Jurkat, Clone E6-1 (cell line): ENCODE measurements at regions not wholly inside any gene's neighbourhood (a gene's known extent, or its start where the extent isn't known, plus 50 kb on each side); places are given as distances from the start of the nearest gene placed in this dataset.
"Not testable (repeated sequence)": the region's sequence is repeated elsewhere in the genome, so short reads cannot be mapped to it uniquely, and the experiment has no call there.

Experiments used
- DNase-seq: peaks from one replicate; pipeline ENCODE4 v3.0.0-alpha.2; 2011; ENCODE audit warnings: low read depth, low spot score
- H3K4me3 ChIP-seq: 2 replicates; pipeline ENCODE4 v1.5.1; 2011; ENCODE audit warnings: mild to moderate bottlenecking, low read length, control low read depth, moderate library complexity

DNA sequence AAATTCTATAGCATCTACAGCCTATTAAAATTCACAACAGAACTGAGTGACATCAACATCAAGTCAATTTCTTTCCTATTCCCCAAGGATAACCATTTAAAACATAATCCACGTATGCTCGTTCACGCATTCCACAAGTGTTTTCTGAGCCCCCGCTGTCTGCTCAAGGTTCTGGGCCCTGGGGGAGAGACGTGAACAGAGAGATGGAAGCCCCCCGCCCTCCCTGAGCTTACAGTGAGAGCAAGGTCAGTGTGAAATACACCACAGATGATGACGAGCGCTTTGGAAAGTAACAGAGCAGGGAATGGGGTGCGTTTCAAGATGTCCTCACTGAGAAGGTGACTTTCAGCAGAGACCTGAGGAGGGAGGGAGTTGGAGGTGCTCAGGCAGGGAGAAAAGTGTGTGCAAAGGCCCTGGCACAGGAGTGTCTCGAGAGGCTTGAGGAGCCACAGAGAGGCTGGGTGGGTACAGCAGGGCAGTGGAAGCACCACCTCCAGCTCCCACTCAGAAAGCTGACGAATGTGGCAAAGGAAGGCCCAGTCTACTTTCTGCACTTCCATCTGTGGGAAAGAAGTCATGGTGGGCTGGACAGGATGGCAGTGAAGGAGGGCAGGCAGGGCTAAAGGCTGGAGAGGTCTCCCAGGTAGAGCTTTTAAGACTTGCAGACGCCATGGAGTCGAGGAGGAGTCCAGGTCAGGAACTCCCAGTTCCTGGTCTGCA is 88.3 kb downstream of the DLL1 start:
- no peak overlapping the region for H3K4me3 ChIP-seq
- DNase-seq = no peak

DNA sequence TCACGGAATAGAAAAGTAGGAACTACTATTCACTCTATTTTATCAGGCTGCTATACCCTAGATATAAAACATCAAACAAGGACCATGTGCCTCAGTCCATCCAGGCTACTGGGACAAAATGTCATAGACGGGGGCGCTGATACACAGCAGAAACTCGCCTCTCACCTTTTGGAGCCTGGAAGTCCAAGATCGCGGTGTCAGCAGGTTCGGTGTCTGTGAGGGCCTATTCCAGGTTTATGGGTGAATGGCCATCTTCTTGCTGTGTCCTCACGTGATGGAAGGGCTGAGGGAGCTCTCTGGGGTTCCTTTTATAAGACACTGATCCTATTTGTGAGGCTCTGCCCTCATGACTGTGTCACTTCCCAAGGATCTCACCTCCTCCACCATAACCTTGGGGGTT is 89.5 kb downstream of the DLL1 start:
- no peak overlapping the region for H3K4me3 ChIP-seq
- DNase-seq = no peak

DNA sequence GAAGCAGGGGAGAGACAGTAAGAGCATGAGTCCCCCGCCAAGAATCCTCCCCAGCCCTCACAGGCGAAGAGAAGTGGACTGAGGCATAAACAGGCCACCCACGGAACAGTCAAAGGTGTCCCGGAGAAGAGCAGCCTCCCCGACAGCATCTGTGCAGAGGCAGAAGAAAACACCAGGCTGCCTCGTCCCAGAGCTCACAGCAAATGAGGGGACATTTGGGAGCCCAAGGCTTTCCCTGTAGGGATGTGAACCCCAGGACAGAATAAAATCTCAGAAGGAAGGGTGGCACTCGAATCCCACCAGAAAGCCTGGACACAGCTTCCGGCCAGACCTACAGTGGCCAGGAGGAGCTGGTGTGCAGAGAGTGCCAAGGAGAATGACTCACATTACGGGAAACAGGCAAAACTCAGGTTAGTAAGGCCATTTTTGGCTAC is 90.4 kb downstream of the DLL1 start:
- no peak for DNase-seq
- no peak overlapping the region for H3K4me3 ChIP-seq

DNA sequence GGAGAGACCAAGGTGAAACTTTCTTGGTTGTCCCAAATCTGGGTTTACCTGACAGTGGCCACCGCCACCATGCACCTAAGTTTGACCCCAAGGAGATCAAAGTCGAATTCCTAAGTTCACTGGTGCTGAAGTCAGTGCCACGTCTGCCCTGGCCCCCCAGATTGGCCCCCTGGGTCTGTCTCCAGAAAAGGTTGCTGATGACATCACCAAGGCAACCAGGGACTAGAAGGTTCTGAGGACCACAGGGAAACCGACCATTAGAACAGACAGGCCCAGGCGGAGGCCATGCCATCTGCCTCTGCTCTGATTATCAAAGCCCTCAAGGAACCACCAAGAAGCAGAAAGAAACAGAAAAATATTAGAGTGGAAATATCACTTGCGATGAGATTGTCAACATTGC is 91.2 kb downstream of the DLL1 start:
- no peak for DNase-seq
- no peak overlapping the region for H3K4me3 ChIP-seq

DNA sequence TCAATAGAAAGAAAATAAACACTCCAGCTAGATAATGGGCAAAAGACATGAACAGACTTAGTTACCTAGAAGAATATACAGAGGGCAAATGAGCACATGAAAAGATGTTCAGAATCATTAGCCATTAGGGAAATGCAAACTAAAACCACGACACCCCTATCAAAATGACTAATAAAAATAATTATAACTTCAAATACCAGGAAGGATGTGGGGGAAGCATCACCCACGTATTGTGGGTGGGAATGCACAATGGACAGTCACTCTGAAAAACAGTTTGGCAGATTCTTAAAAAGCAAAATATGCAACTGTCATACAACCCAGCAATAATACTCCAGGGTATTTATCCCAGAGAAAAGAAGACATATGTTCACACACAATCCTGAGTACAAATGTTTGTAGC is 92.6 kb downstream of the DLL1 start:
- H3K4me3 ChIP-seq = no peak overlapping the region
- DNase-seq = no peak

DNA sequence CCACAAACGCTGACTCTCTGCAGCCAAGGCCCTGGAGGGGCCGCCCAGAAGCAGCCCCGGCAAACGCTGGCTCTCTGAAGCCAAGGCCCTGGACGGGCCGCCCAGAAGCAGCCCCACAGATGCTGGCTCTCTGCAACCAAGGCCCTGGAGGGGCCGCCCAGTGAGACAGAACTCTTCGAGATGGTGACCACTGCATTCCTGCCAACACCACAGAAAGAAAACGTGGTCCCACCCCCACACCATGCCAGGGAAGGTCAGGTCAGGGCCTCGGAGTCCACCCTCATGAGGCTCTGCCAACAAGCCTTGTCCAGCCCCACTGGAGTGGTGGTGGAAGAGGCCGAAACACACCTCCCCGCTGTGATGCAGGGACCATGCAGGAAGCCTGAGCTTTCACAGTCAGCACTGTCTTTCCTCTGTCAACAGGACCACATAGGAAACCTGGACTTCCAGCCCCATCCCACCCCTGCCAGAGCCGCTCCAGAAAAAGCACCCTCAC is 97.5 kb downstream of the DLL1 start:
- no peak overlapping the region for H3K4me3 ChIP-seq
- no peak for DNase-seq

DNA sequence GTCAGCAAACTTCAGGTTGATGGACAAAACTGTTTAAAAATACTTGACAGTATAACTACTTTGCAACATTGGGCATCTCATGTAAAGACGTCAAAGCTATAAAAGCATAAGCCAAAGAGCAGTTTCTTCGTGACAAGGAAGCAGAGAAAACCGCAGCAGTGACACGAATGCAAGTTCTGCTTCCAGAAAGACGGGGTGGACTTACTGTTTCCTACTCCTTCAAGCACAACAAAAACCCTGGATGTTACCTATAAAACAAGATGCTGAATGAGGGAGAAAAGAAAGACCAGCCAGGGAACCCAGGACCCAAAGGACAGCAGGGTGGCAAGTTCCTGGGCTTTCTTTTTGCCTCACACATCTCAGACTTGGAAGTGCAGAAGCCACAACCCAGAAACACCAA is 98.0 kb downstream of the DLL1 start:
- no peak for DNase-seq
- H3K4me3 ChIP-seq = no peak overlapping the region

DNA sequence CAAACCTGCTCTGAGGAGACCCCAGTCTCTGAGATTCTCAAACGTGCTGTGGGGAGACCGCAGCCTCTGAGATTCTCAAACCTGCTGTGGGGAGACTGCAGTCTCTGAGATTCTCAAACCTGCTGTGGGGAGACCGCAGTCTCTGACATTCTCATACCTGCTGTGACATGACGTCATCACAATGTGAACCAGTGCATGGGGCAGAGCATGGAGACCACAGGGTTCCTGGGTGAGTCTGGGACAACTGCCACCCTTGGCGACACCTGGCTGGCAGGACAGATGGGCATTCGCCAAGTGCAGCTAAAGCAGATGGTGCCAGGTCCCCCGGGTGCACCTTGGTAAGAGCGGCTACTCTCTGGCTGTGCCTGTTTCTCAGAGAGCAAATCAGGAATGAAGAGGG is 98.8 kb downstream of the DLL1 start:
- not testable (repeated sequence) for DNase-seq, H3K4me3 ChIP-seq

DNA sequence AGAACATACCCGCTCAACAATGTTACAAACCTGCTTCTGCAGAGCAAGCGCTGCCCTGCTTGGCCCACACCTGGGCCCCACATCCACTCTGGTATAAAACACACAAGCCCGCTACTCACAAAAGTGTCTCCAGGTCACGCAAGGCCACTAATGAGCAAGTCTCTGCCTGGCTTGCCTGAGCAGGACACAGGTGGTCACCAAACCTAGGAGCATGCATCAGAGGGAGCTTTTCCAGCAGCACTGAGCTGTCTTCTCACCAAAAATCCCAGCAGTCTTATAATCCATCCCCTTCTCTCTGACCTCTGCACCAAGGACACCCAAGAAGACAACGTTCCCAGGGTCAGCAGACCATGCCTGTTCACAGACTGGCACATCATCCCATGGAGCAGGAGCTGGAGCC is 100.8 kb downstream of the DLL1 start:
- no peak overlapping the region for H3K4me3 ChIP-seq
- no peak for DNase-seq

DNA sequence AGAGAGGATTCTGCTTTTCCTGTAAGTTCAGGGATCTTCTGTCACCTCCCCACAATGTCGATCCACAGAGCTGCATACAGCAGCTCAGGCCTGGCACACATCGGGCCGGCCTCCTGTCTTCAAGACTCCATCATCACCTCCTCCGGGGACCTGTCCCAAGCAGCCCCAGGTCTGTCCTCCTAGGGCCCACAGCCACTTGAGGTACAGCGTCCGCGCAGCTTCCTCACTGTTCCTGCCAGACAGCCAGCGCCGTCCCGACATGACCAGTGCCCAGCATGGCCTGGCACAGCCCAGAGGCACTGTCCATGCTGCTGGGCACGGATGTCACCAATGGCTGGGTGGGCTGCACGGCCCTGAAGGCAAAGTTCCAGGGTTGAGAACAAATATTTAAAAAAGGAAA is 101.6 kb downstream of the DLL1 start:
- no peak overlapping the region for H3K4me3 ChIP-seq
- no peak for DNase-seq

DNA sequence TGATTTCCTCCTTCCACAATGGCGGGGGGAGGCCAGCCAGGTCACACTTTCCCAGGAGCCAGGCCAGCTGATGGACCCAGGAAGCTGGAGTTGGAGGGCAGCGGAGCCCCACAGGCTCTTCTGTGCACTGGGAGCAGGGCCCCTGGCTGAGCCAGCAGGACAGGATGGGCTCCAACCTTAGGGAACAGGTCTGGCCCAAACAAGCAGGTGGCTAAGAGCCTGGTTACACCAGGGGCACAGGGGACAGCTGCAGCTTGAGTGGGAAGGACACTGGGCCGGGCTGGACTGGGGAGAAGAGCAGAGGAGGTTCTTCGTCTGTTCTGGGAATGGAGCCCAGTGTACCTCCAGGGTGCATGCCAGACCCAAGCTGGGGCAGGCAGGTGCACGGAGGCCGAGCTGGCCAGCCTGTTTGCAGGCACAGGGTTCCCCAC is 102.3 kb downstream of the DLL1 start:
- H3K4me3 ChIP-seq = no peak overlapping the region
- DNase-seq = no peak

DNA sequence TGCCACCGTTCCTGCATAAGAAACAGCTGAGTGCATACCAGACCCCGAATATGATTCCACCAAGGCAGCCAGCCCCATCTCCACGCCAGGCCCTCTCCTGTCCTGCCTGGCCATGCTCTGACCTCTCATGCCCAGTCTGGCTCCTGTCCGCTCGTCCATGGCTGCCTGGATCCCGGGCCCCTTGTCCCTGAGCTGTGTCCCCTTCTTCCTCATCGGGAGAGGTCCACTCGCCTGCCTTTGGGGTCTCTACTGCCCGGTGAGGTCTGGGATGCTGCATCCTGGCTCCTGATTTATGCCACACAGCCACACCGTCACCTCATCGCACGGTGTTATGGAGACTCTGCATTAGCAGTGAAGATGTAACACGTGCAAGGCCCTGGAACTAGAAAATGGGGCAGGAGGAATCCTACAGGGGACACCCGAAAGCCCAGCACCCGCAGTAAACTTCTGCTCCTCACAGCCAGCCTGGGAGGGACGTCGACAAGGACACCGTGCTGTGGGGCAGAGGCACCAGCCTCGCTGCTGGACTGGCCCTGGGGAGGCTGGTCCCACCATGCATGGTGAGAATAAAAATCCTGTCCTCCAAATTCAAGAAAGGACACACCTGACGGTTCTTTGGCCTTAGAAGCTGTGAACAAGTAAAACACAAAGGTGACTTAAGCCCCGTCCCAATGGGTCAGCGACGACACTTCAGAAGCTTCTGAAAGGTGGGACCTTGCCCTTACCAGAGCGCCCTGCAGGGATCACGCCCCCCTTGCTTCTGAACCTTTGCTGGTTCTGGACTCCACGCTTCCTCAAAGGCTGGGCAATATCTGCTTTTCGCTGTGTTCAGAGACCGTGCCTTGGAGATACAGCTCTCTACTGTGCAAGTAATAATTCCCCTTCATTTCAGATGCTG is 103.0 kb downstream of the DLL1 start:
- no peak for DNase-seq
- no peak overlapping the region for H3K4me3 ChIP-seq

DNA sequence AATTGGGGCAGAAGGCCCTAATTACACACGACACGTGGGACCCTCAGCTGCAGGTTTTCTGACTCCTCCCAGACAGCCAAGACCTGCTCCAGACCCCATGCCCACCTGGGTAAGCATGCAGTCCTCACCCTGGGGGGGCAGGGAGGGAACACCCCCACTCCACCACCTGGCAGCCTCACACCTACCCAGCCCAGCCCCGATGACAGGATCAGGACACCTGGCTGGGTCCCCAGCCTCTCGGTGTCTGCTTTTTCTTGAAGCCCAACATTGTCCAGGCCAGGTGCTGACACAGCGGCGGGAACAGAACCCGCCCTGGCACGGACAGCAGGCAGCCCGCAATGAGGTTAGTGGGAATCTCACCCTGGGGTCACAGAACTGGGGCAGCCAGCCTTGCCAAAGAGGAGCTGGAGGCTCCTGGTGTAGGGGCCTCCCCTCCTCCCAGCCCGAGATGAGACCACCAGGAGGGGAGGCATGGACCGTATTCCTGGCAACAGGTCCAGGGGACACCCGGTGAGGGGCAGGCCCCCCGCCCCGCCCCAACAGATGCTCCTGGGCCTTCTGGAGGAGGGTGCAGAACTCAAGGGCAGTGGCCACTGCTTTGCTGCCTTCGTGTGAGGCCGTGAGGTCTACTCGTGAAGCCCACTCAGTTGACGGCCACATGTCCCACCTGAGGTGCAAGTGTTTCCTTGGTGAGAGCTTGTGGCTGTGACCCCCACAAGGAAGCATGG is 103.8 kb downstream of the DLL1 start:
- DNase-seq = no peak
- no peak overlapping the region for H3K4me3 ChIP-seq

DNA sequence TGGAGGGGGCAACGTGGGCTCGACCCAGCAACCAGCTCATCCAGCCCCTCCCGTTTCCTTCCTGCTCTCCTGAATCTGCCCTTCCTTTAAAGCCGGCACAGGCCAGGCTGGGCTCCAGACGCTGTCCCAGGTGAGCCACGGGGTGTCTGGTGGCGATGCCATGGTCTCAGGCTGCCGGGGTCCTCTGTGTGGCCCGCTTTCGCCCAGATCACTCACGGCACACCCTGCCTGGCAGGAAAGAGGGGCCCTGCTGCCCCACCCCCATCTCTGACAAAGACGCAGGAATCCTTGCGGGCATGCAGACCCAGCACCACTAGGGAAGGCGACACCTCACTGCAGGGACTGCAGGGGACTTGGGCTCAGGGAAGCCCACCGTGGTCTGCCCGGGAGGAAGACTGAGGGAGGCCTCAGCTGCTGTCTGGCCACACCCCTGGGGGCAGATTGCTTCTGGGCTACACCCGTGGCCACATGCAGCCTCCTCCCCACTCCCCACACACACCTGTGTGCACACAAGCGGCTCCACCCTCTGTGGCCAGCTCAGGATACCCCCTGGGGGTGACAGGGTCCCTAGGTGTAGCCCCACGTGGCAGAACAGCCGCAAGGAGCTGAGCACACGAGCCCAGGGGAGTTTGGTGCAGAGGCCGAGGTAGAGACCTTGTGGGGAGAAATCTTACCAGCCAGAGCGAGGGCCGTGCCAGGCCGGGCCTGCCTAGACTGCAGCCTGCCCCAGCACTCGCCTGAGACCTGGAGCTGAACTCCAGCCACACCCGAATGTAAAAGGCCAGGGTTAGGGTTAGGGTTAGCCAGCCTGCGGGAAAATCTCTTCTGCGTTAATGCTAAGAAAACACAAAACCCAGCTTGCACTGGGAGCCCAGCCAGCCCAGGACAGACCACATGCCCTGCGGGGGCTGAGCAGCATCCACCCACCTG is 104.6 kb downstream of the DLL1 start:
- DNase-seq = no peak
- no peak overlapping the region for H3K4me3 ChIP-seq

DNA sequence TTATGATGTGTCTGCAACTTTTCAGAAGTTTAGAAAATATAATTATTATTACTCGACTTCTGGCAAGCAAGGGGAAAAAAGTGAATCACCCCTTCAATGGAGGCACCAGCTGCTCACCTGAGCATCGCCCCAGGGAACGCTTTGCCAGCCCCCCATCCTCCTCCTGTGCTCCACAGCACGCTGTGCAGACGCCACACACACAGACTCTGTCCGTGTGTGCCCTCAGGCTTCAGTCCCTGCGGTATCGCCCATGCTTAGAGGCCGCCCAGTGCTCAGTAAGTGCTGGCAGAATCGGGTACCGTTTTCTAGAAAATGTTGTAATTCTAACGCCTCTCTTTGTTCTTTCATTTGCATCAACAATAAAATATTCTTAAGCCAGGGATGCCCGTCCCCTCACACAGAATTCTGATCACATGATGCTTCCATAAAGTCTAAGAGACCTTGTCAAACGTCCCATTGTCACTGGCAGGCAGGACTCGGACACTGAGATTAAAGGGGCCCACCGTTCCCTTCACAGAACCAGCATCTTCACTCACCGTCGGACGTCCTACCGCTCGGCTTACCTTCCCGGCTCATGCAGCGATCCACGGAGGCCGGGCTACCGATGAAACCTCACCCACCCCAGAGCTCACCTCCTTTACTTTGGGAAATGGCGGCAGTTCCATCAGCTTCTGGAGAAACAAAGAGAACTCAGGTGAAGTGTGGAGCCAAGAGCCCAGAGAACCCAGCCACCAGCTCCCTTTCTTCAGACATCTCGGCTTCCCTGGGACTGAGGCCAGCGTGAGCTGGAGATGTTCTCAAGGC is 105.5 kb downstream of the DLL1 start:
- H3K4me3 ChIP-seq = no peak overlapping the region
- no peak for DNase-seq

DNA sequence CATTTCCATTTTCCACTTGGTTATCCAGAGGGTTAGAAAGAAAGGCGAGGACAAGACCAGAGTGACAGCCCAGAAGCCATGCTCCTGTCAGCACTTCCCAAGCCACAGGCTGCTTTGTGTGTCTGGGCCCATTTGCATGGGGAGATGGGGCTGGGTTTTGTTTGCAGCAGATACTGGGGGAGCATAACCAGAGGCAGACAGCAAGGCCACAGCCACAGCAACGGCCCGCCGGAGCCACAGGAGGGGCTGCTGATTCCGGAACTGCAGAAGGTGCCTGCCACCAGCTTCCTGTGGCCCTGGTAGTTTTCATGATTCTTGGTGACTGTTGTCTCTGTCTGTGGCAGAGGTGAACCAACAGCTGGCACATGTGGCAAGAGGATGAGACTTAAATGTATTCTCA is 106.6 kb downstream of the DLL1 start:
- peak; percentile 38 for DNase-seq
- no peak overlapping the region for H3K4me3 ChIP-seq

DNA sequence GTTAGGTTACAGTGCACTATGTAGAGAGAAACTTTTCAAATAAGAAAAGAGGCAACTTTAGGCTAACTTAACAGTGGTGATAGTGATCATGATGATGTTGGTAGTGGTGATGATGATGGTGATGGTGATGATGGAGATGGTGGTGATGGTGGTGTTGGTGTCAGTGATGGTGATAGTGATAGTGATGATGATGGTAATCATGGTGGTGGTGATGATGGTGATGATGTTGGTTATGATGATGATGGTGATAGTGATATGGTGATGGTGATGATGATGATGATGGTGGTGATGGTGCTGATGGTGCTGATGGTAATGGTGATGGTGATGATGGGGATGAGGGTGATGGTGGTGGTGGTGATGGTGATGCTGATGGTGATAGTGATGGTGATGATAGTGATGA is 107.4 kb downstream of the DLL1 start:
- no peak overlapping the region for H3K4me3 ChIP-seq
- no peak for DNase-seq

DNA sequence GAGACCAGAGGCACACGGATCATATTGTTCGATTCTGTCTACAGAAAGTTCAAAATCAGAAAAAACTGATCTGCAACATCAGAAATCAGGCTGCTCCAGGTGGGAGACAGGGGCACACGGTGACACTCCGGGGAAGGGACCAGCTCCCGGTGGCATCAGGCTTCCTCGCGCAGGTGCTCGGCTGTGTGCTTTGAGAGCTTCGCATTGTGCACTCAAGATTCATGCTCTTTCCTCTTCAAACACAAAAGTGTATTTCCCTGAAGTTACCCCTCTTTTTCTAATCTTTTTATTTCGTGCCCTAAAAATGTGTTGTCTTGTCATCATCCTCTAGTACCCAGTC is 108.1 kb downstream of the DLL1 start:
- no peak for DNase-seq
- H3K4me3 ChIP-seq = no peak overlapping the region
